SK-N-SH treated with all-trans-retinoic acid at 6 μM for 48 hours (cell line): ENCODE measurements at regions not wholly inside any gene's neighbourhood (a gene's known extent, or its start where the extent isn't known, plus 50 kb on each side); places are given as distances from the start of the nearest gene placed in this dataset.

Experiments used
- ATAC-seq: fragments of 200-7000 bp; cut with Tn5 transposase; 3 replicates; pipeline ENCODE4 v1.9.1; 2020; ENCODE audit warnings: mild to moderate bottlenecking, moderate library complexity
- ARNTL ChIP-seq: fragments of 450-650 bp; formaldehyde crosslinking; IDR thresholded peaks from 2 replicates; pipeline ENCODE4 v1.5.0; 2020; ENCODE audit warnings: low read depth, mild to moderate bottlenecking, moderate library complexity, borderline replicate concordance
- BACH2 ChIP-seq: fragments of 250-450 bp; sonication (Bioruptor Pico); IDR thresholded peaks from 2 replicates; pipeline ENCODE4 v1.9.0; 2021; ENCODE audit warnings: mild to moderate bottlenecking, borderline replicate concordance
- CREB5 ChIP-seq: fragments of 250-450 bp; sonication (Bioruptor Pico); IDR thresholded peaks from 2 replicates; pipeline ENCODE4 v1.5.1; 2020; ENCODE audit warnings: low read depth, mild to moderate bottlenecking, moderate library complexity
- CSDC2 ChIP-seq: fragments of 250-450 bp; sonication (Bioruptor Pico); IDR thresholded peaks from 2 replicates; pipeline ENCODE4 v1.5.0; 2020; ENCODE audit warnings: mild to moderate bottlenecking, moderate library complexity
- ESRRG ChIP-seq: fragments of 250-450 bp; sonication (Bioruptor Pico); IDR thresholded peaks from 2 replicates; pipeline ENCODE4 v1.6.1; 2021; ENCODE audit warnings: mild to moderate bottlenecking
- GLIS3 ChIP-seq: fragments of 250-450 bp; sonication (Bioruptor Pico); IDR thresholded peaks from 2 replicates; pipeline ENCODE4 v1.5.0; 2020; ENCODE audit warnings: mild to moderate bottlenecking, moderate library complexity
- ISL1 ChIP-seq: fragments of 250-450 bp; sonication (Bioruptor Pico); IDR thresholded peaks from 2 replicates; pipeline ENCODE4 v2.1.2; 2022; ENCODE audit warnings: mild to moderate bottlenecking, moderate library complexity
- OSR1 ChIP-seq: fragments of 250-450 bp; sonication (Bioruptor Pico); IDR thresholded peaks from 2 replicates; pipeline ENCODE4 v1.8.0; 2022; ENCODE audit warnings: moderate library complexity, mild to moderate bottlenecking, inconsistent platforms
- POU6F1 ChIP-seq: fragments of 250-450 bp; sonication (Bioruptor Pico); IDR thresholded peaks from 2 replicates; pipeline ENCODE4 v1.8.0; 2021; ENCODE audit warnings: low read depth, mild to moderate bottlenecking, moderate library complexity, borderline replicate concordance
- PPARA ChIP-seq: fragments of 250-450 bp; sonication (Bioruptor Pico); IDR thresholded peaks from 2 replicates; pipeline ENCODE4 v1.5.0; 2020; ENCODE audit warnings: mild to moderate bottlenecking, borderline replicate concordance
- RARB ChIP-seq: fragments of 250-450 bp; sonication (Bioruptor Pico); IDR thresholded peaks from 2 replicates; pipeline ENCODE4 v1.8.0; 2021; ENCODE audit warnings: mild to moderate bottlenecking, moderate library complexity
- TOX ChIP-seq: fragments of 250-450 bp; sonication (Bioruptor Pico); IDR thresholded peaks from 2 replicates; pipeline ENCODE4 v1.8.0; 2021; ENCODE audit warnings: mild to moderate bottlenecking, moderate library complexity, borderline replicate concordance
- TSHZ2 ChIP-seq: fragments of 250-450 bp; sonication (Bioruptor Pico); IDR thresholded peaks from 2 replicates; pipeline ENCODE4 v1.5.0; 2020; ENCODE audit warnings: mild to moderate bottlenecking, moderate library complexity
- ZFP3 ChIP-seq: fragments of 250-450 bp; sonication (Bioruptor Pico); IDR thresholded peaks from 2 replicates; pipeline ENCODE4 v1.5.0; 2020; ENCODE audit warnings: mild to moderate bottlenecking, moderate library complexity
- ZNF565 ChIP-seq: fragments of 450-650 bp; formaldehyde crosslinking; conservative IDR thresholded peaks from 2 replicates; pipeline ENCODE4 v1.5.0; 2020; ENCODE audit warnings: low read depth, mild to moderate bottlenecking, moderate library complexity
- ZNF70 ChIP-seq: fragments of 450-650 bp; formaldehyde crosslinking; IDR thresholded peaks from 2 replicates; pipeline ENCODE4 v1.5.0; 2020; ENCODE audit warnings: mild to moderate bottlenecking, moderate library complexity
- ZNF8 ChIP-seq: fragments of 450-650 bp; formaldehyde crosslinking; IDR thresholded peaks from 2 replicates; pipeline ENCODE4 v1.5.0; 2020; ENCODE audit warnings: mild to moderate bottlenecking, moderate library complexity

GRCh38 chr4:103289186-103289585, 91.0 kb upstream of the CENPE start:
- TF ChIP-seq TOX (no peak), ZNF565 (CRISPR knock-in tag) (no peak), ARNTL (no peak), ZNF70 (CRISPR knock-in tag) (no peak), TSHZ2 (CRISPR knock-in tag) (no peak), PPARA (CRISPR knock-in tag) (no peak), ZFP3 (CRISPR knock-in tag) (no peak), GLIS3 (no peak), RARB (no peak)
- no peak for ATAC-seq

- no peak for TF ChIP-seq POU6F1 (CRISPR knock-in tag)
- no peak for TF ChIP-seq CSDC2
- TF ChIP-seq ARNTL: no peak
- no peak for TF ChIP-seq ZNF8 (CRISPR knock-in tag)
- no peak for TF ChIP-seq CREB5 (CRISPR knock-in tag)
- TF ChIP-seq ESRRG: no peak
- TF ChIP-seq ZFP3 (CRISPR knock-in tag): no peak
- no peak for TF ChIP-seq ZNF70 (CRISPR knock-in tag)
- no peak for TF ChIP-seq OSR1 (CRISPR knock-in tag)
- TF ChIP-seq ZNF565 (CRISPR knock-in tag): no peak
- no peak for TF ChIP-seq RARB
- TF ChIP-seq, all 23 proteins: peak for 0
- ATAC-seq: no peak
These were observed 74.0 kb upstream of the CENPE start for GRCh38 chr4:103272174-103272573.

GRCh38 chr4:103268746-103269145, 70.6 kb upstream of the CENPE start:
- ATAC-seq: no peak
- TF ChIP-seq POU6F1 (CRISPR knock-in tag) (no peak), TSHZ2 (CRISPR knock-in tag) (no peak), ISL1 (no peak), BACH2 (CRISPR knock-in tag) (no peak), CREB5 (CRISPR knock-in tag) (no peak)
